Inflammatory macrophage treated with lipopolysaccharide for 4 hours (primary cell): ENCODE measurements at regions not wholly inside any gene's neighbourhood (a gene's known extent, or its start where the extent isn't known, plus 50 kb on each side); places are given as distances from the start of the nearest gene placed in this dataset.
"Not testable (repeated sequence)": the region's sequence is repeated elsewhere in the genome, so short reads cannot be mapped to it uniquely, and the experiment has no call there.

Source experiments
- DNase-seq: peaks from one replicate; pipeline ENCODE4 v3.0.0-alpha.2; 2020

DNA sequence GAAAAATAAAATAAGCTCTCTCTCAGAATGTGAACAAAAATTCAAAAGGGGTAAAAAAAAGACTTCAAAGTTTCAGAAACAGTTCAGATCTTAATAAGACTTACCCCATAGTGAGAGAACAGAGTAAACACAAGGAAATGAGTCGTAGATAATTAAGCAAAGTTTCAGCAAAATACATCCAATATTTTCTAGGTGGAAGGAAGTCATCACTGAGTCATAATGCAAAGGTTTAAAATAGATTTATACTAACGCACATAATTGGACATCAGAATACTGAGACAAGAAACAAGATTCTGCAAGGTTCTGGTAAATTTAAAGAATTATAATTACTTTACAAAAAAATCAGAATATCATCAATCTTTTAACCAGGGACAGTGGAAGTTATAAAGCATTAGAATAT lies 1370.7 kb upstream of the ATXN8OS start:
- no peak for DNase-seq

DNA sequence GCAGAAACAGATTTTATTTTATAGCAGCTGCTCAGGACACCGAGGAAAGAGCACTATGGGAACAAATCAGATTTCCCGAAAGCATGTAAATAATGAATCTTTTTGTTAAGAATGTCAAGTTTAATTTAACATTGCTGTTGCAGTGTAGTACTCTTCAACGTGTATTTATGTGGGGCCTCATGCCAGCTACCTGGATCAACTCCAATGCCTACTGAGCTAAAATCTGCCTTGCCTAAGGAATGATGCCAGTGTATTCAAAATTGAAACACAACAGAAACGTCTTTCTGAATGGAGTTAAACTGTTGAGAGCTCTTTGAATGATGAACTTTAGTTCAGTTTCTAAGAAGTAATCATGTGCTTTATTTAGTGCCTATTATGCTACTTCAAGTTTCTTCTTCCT lies 1379.8 kb upstream of the ATXN8OS start:
- no peak for DNase-seq

DNA sequence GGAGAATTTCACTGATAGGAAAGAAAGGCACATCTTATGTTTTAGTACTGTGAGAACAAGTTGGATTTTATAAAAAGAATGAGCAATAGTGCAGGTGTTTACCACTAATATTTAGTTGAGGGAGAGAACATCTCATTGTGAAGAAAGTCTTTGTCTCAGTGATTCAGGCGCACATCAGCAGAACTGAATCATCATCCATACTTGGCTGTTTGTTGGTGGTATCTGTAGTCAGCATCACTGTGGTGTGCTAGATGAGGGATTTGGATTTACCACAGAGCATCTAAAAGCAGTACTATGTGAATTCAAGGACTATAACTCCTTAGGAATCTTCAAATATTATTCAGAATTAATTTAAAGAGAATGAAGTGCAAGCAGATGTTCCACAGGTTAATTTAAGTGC lies 1380.5 kb upstream of the ATXN8OS start:
- DNase-seq = no peak

DNA sequence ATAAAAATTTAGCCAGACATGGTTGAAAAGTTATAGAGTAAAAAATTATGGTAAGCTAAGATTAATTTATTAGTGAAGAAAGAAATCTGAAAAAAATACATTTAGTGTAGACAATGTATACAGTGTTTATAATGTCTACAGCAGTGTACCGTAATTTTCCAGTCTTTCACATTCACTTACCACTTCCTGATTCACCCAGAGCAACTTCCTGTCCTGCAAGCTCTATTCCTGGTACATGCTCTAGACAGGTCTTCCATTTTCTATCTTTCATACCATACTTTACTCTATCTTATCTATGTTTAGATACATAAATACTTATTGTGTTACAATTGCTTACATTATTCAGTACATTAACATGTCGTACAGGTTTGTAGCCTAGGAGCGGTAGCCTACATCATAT lies 1387.8 kb upstream of the ATXN8OS start:
- no peak for DNase-seq

DNA sequence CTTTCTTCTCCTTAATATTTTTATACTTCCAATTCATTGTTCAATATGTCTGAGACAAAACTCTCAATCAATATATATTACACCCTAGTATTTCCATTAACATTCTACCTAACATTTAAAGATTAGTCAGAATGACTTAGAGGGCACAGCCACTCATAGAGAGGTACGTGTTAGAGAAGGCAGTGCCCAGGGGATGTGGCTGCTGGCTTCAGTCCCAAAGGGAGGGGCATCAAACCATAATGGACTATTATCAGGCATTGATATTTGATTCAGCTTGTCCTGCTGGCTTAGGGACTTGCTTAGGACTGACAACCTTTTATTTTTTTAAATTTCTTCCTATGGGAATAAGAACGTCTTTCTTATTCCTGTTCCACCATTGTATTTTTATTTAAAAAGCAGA lies 1392.0 kb upstream of the ATXN8OS start:
- no peak for DNase-seq

DNA sequence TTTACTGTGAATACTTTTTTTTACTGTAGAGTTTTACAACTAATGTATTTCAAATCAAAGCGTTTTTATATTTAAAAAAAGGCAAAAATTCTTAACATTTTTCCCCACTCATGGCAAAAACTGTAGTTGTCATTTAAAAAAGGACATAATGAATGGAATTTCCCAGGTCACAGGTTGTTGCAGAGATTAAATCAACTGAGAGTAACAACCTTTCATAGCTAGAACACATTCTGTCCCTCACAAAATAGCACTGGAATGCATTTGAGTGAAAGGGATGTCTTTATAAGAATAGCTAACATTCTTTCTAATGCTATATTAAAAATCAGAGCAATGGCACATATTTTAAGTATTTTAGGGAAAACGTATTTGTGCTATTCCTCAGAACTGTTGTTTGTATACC lies 1393.3 kb upstream of the ATXN8OS start:
- no peak for DNase-seq

DNA sequence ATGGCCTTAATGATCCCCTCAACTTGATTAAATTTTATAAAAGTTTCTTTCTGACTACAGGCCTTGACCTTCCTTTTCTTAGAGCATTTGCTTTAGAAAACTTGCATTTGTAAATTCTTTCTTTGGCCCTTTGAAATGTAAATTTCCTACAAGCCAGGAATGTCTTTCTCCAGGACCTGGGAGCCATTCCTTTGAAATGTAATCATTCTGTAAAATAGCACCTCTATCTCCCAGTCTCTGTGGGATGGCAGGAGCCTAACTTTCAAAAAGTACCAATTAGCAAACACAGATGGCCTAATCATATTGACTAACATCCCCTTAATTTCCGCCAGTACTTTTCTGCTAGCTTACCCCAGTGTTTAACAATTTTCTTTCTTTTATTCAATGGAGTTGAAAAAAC lies 1394.2 kb upstream of the ATXN8OS start:
- DNase-seq = no peak

DNA sequence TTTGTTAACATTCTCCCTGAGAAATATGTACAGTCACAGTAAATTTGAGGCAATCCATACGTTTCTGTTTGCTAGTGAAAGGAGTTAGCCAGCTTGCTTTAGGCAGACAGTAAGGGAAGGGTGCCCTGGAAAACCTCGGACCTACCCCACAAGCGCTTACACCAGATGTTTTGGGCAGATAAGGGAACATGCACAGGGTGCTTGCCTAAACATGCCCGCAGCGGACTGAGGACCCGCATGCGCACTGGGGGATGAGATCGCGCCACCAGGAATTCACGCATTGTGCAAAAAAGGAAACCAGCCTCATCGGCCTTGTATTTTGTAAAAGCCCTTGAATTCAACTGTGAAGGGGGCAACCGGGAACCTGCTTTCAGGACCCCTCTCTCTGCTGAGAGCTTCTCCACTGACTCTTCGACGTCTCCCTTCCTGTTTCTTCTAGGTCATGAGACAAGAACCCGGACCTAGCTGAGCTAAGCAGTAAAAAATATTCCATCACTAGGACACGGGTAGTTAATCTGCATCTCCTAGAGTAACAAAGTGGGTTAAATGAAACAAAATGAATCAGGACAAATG lies 1399.2 kb upstream of the ATXN8OS start:
- DNase-seq = no peak

DNA sequence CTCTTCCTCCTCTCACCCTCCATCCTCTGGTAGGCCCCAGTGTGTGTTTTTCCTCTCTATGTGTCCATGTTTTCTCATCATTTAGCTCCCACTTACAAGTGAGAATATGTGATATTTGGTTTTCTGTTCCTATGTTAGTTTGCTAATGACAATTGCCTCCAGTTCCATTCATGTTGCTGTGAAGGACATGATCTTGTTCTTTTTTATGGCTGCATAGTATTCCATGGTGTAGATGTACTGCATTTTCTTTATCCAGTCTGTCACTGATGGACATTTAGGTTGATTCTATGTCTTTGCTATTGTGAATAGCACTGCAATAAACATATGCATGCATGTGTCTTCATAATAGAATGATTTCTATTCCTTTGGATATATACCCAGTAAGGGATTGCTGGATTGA lies 1401.6 kb upstream of the ATXN8OS start:
- not testable (repeated sequence) for DNase-seq

DNA sequence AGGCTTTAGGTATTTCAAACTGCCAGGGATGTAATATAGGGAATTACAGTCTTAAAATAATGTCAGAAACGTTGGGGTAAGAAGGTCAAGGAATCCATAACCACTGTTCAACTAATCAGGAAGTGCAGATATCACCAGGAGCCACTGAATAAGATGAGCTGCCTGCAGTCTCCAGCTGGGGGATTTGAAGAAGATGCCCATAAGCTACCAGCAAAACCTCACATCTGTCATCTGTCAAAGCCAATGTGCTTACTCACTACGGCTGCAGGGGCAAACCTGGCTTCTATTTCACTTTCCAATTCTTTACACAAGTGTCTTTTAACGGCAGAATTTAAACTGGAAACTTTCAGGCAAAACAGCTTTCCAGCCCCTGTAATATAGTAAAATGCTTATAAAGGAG lies 1410.1 kb upstream of the ATXN8OS start:
- DNase-seq = no peak

DNA sequence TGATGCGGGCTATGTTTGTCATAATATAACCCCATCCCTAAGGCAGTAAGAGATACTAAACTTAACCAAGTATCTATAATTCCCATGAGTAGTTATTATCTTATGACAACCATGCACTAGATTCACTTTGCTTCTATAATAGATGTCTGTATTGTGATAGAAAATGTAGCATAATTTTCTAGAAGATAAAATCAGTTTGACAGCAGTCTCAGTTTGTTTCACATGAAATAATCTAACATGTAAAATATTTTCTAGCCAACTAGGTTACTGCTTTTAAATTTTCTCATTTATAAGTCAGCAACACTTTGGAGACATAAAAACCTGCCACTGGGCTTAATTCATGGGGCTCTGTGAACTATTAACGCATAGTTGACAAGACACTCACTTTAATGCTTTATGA lies 1410.7 kb upstream of the ATXN8OS start:
- DNase-seq = no peak

DNA sequence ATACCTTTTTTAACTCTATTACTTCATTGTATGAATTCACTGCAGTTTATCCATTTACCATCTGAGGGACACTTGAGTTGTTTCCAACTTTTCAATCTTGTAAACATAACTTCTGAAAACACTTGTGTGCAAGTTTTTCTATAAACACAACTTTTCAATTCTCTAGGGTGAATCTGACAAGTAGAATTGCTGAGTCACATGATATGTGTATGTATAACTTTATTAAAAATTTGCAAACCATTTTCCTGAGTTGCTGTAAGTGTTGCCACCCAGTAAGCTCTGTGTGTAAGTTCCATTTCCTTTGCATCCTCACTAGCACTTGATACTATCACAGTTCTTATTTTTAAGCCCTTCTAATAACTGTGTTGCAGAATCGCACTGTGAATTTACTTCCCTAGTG lies 1415.6 kb upstream of the ATXN8OS start:
- DNase-seq = no peak

DNA sequence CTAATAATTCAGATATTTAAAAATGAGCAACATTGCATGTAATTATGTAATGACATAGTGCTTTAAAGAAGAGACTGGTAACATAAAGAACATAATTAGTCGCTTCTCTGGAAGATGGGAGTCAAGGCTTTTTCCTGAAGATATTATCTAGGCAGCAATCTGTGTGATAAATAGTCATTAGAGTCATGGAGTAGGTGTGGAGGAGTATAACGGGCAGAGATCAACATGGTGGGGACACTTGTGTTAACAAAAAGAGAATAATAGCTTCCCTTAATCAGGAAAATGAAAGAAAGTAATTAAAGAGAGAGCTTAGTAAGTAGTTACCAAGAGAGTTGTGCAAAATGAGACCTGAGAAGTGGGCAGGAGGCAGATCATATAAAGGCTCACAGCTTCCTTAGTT lies 1417.1 kb upstream of the ATXN8OS start:
- DNase-seq = no peak

DNA sequence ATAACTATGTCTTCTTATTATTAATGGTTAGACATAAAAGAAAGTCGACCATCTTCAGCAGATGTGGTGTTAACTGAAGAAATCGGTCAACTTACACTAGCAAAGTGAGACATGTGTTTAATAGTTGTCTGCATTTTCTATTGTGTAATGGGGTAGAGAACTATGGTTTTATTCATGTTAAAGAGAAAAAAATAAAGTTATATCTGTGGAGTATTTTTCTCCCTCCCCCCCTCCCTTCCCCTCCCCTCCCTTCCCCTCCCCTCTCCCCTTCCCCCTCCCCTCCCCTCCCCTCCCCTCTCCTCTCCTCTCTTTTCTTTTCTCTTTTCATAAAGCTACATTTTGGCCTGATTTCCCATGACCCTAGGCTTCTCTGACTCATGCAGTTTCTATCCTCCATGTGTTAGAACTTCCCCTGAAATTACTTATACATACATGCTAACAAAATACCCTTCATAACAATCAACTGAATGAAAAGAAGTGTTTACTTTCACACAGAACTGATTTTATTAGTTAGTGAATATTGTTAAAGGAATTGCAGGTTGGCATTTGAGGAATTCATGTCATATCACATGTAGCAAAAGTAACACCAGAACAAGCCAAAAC lies 1431.0 kb upstream of the ATXN8OS start:
- DNase-seq = no peak

DNA sequence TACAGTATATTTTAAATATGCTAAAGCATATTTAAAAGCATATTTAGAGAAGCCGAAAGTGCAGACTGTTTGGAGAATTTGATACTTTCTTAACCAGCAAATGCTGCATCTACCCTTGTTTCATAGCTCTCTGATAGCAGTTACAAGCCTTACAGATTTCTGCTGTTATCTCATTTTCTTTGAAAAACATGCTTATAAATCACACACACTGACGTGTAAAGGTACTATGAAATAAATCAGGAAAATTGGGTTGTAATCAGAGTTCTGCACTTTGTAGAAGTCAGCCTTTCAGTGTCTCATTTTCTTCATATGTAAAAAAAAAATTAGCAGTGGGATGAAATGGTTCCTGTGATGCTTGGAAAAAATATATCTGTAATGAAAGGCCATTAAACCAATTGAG lies 1432.4 kb upstream of the ATXN8OS start:
- DNase-seq = no peak

DNA sequence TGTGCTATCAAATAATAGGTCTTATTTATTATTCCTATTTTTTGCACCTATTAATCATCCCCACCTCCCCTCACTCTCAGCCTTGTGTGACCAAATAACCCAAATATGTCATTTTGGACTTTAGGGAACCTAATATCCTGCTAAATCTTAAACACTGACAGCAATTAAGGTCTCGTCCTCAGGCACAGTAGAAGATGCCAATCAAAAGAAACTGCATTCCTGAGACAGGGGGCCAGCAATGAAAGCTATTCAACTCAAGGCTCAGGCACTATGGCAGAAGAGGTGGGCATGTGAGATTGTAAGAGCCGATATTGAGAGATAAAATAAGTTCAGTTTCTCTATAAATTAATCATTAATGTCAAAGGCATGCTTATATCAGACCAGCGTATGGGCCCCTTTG lies 1437.7 kb upstream of the PCDH9 start:
- DNase-seq = no peak

DNA sequence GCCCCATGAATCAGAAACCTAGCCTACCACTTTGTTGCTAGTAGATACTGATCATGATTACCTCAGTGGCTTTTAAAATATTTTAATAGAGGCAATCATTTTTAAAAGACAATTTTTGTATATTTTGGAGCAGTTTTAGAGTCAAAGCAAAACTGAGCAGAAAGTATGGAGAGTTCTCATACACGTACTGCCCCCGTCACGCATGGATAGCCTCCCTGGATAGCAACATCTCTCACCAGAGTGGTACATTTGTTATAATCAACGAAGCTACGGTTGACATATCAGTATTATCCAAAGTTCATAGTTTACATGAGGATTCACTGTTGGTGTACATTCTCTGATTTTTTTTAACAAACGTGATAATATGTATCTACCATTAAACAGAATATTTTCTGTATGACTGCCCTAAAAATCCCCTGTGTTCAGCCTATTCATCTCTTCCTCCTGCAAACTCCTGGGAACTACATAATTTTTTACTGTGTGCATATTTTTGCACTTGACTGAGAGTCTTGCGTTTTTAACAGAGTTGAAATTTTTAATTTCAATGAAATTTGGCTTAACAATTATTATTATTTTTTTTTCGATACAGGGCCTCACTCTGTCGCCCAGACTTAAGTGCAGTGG lies 1436.8 kb upstream of the PCDH9 start:
- no peak for DNase-seq

DNA sequence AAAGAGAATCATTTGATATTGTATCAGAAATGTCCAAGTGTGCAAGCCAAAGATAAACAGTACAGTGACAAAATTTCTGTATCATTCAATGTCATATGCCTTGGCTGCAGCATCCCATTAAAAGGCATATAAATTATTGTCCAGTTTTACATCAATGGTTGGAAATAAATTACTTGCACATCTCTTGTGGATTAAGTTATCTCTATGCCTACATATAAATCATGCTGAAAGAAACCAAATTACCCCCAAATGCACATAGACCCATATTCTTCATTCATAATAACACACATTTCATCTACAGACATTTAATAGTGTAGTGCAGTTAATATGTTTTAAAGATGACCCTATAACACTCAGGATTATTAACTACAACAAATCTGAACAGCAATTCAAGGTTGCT lies 1415.7 kb upstream of the PCDH9 start:
- DNase-seq = no peak

DNA sequence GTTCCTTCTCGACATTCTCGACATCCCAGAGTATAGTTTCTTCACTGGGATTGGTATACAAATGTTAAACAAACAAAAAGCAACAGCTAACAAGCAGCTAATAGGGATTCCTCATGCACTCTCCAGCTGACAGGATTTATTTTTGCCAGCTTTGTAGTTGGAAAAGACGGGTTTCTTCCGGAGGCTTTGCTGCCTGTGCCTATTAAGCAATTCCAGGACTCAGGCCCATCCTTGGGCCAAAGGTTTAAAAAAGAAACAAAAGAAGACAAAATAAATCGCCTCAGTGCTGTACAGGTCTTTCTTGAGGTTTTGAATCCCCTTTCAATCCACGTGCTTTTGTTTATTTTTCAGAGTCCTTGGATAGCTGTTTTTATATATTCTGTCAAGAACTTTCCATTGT lies 1414.5 kb upstream of the PCDH9 start:
- DNase-seq = no peak

DNA sequence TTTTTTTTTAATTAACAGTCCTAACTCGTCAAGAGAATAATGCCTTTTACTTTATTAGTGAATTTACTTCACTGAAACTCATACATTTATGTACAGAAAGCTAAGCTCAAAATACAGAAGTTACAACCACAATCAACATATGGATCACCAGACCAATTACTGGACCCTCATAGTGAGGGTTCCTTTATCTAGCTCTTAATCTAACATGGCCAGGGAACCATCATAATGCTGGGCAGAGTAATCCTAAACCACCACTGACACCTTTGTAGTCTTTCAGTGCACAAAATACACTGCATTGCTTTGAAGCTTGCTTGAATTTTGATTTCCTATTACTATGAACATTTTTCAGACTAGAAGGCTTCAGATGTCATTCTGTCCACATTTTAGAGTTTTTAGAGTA lies 1406.6 kb upstream of the PCDH9 start:
- DNase-seq = no peak

DNA sequence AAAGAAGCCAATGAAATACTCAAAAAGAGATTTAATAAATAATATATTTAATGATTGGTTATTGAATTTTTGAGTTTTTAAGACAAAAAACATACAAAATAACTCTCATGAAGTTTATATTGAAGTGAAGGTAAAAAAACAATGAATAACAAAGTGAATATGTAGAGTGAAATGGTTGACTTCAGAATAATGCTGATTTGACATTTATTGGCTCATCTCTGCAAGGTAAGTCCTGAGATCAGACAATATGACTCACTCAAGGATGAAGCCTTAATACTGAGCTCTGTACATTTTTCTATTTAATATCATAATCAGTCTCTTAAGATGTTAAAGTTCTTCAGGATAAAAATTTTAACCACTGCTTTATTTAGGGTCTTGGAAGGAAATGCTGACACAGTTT lies 1398.9 kb upstream of the PCDH9 start:
- DNase-seq = no peak

DNA sequence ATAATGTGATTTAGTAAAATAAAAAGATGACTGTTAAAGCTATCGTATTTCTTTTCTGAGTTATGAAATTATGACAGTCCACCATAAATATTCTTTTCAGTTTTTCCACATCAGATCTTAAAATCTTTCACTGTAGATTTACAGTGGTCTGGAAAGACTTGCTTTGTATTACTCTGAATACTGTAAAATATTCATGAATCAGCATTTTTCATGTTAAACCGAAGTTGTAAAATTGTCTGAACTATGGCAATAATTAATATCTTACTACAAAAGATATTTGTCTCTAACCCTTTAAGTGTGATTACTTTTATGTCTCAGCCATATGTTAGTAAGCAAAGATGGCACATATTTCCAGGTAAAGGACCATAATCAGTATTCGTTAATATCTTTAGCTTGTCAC lies 1397.2 kb upstream of the PCDH9 start:
- no peak for DNase-seq

DNA sequence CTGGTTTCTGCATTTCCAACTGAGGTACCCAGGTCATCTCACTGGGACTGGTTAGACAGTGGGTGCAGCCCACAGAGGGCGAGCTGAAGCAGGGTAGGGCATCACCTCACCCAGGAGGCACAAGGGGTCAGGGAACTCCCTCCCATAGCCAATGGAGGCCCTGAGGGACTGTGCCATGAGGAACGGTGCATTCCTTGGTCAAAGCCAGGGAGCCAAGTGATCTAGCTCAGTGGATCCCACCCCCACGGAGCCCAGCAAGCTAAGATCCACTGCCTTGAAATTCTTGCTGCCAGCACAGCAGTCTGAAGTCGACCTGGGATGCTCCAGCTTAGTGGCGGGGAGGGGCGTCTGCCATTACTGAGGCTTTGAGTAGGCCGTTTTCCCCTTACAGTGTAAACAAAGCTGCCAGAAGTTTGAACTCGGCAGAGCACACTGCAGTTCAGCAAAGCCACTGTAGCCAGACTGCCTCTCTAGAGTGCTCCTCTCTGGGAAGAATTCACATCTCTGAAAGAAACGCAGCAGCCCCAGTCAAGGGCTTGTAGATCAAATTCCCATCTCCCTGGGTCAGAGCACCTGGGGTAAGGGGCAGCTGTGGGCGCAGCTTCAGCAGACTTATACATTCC lies 1386.6 kb upstream of the PCDH9 start:
- DNase-seq = no peak

DNA sequence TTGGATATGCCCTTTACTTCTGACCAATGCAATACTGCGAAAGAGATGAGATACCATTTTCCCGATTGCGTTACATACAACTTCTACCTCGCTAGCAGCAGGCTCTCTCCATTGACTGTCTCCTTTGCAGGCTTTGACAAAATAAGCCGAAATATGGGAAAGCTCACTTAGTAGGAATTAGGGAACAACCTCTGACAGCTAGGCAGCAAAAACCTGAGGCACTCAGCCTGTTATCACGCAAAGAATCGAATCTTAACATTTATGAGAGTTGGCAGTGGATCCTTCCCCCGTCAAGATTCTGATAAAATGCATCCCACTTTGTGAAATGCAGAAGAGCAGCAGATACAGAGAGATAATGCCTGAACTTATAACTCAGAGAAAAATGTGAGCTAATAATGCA lies 1379.5 kb upstream of the PCDH9 start:
- DNase-seq = no peak

DNA sequence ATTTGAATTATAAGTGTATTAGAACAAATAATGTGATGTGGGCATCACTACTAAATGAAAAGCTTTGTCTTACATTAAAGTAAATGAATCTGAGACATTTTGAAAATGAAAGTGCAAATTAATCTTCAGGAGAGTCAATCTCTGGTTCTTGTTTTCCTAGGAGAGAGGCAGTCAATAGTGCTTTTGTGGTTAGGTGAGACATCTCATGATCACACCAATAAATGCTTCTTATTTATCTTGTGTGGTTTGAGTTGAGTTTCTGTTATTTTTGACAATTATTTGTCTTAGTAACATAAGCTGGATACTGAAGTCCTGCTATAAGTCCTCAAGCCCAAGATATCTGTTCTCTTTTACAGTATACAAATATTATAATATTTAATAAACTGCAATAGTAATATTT lies 1378.0 kb upstream of the PCDH9 start:
- no peak for DNase-seq
